HFFc6 (cell line): ENCODE measurements at regions not wholly inside any gene's neighbourhood (a gene's known extent, or its start where the extent isn't known, plus 50 kb on each side); places are given as distances from the start of the nearest gene placed in this dataset.
A peak's percentile ranks its signal among the peaks of the same experiment; 100 is the strongest.

Source experiments
- DNase-seq: peaks from one replicate; pipeline ENCODE4 v3.0.0-alpha.2; 2018
- H3K27ac Mint-ChIP-seq: 2 replicates; pipeline ENCODE4 v1.8.0; 2020; ENCODE audit warnings: mild to moderate bottlenecking, mixed read lengths
- H3K27me3 Mint-ChIP-seq: 2 replicates; pipeline ENCODE4 v1.8.0; 2021; ENCODE audit warnings: mild to moderate bottlenecking, moderate library complexity, mixed read lengths; ENCODE audit not compliant: insufficient read depth
- H3K36me3 Mint-ChIP-seq: 2 replicates; pipeline ENCODE4 v1.8.0; 2021; ENCODE audit warnings: low read depth, mixed read lengths
- H3K4me1 Mint-ChIP-seq: 2 replicates; pipeline ENCODE4 v1.8.0; 2020; ENCODE audit warnings: low read depth, mixed read lengths
- H3K4me3 Mint-ChIP-seq: 2 replicates; pipeline ENCODE4 v1.8.0; 2020; ENCODE audit warnings: mild to moderate bottlenecking, moderate library complexity, mixed read lengths
- H3K9me3 Mint-ChIP-seq: 2 replicates; pipeline ENCODE4 v1.8.0; 2020; ENCODE audit warnings: mild to moderate bottlenecking, mixed read lengths
- TF ChIP-seq, protein P1 (sequence below): fragments of 200-600 bp; sonication (generic); IDR thresholded peaks from 2 replicates; pipeline ENCODE4 v1.5.0; 2021; ENCODE audit warnings: antibody characterized with exemption, mild to moderate bottlenecking

DNA sequence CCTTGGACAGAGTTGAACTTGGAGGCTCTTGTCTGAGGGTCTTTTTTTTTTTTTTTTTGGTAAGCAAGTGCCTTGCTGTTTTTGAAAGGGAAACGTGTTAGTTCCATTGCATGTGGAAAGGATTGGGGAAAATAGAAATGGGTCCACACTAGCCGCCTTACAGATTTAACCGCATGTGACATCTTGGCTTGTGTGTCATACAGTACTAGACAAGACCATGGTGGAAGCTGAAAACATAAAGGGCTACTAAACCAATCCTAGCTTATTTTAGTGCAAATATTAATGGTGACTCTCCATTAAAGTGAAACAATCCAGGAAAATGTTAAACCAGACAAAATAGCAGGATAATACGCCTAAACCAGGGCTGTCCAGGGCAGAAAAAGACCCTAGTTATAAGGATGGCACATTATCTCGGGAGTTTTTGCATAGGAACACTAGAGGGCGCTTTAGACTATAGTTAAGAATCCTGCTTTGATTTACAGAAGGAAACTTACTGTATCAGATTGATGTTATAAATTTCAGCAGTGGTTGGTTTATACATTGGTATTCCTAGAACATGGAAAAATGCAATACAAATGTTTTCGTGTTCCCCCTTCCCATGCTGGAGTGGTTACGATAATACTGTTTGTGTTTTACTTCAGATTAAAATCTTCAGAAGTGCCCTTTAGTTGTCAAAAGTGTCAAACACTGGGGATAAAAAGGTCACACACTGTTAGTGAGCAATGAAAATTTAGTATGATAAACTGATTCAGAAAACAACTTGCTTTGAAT lies 59.8 kb upstream of the DEK start:
- Mint-ChIP-seq H3K27ac (no peak overlapping the region), H3K27me3 (0 out of 2 replicates have a peak, but pooled peaks cover 1% of the 10 kb centered on the region), H3K4me1 (peaks cover 37% of the 10 kb centered on the region), H3K36me3 (no peaks in the 10 kb centered on the region), H3K9me3 (no peaks in the 10 kb centered on the region), H3K4me3 (no peak overlapping the region)
- TF ChIP-seq, protein P1, sequence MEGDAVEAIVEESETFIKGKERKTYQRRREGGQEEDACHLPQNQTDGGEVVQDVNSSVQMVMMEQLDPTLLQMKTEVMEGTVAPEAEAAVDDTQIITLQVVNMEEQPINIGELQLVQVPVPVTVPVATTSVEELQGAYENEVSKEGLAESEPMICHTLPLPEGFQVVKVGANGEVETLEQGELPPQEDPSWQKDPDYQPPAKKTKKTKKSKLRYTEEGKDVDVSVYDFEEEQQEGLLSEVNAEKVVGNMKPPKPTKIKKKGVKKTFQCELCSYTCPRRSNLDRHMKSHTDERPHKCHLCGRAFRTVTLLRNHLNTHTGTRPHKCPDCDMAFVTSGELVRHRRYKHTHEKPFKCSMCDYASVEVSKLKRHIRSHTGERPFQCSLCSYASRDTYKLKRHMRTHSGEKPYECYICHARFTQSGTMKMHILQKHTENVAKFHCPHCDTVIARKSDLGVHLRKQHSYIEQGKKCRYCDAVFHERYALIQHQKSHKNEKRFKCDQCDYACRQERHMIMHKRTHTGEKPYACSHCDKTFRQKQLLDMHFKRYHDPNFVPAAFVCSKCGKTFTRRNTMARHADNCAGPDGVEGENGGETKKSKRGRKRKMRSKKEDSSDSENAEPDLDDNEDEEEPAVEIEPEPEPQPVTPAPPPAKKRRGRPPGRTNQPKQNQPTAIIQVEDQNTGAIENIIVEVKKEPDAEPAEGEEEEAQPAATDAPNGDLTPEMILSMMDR: peak; percentile 92
- DNase-seq: peak; percentile 43

DNA sequence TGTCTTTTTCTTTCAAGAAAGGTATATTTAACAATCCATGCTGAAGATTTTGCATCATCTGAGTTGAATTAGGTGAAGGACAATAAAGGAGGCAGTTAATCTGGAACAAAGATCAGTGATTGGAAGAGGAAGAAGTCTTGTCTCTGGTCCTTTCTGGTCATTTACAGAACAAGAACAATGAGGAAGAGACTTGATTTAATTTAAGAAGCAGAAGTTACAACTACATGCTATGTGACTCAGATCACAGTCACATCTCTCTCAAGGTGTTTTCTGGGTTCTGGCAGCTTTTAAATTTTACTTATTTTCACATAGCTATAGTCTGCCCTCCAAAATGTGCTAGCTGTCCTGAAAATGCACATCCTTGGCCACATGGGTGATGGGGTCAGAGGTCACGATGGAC lies 53.5 kb upstream of the DEK start:
- Mint-ChIP-seq H3K36me3 (no peaks in the 10 kb centered on the region), H3K4me1 (peaks cover 33% of the 10 kb centered on the region), H3K4me3 (no peak overlapping the region), H3K27me3 (no peaks in the 10 kb centered on the region), H3K9me3 (no peaks in the 10 kb centered on the region), H3K27ac (no peak overlapping the region)
- TF ChIP-seq, protein P1: no peak
- no peak for DNase-seq

- peaks cover 20% of the 10 kb centered on the region for H3K4me1 Mint-ChIP-seq
- TF ChIP-seq, protein P1: no peak
- H3K27me3 Mint-ChIP-seq: no peaks in the 10 kb centered on the region
- H3K9me3 Mint-ChIP-seq: peaks cover 3% of the 10 kb centered on the region
- H3K27ac Mint-ChIP-seq: no peak overlapping the region
- H3K36me3 Mint-ChIP-seq: peaks cover 2% of the 10 kb centered on the region; the same call in 1 of the 2 replicates
- no peak overlapping the region for H3K4me3 Mint-ChIP-seq
- DNase-seq: no peak
Measured at GRCh38 chr6:18314317-18314997, 50.1 kb upstream of the DEK start.
